PC-9 (cell line): ENCODE measurements at regions not wholly inside any gene's neighbourhood (a gene's known extent, or its start where the extent isn't known, plus 50 kb on each side); places are given as distances from the start of the nearest gene placed in this dataset.

Experiments used
- BruUV-seq: library from RNA; stranded (reverse); fragments of 400-500 nt; replicated peaks from 2 replicates; lab custom pipeline; 2021; lab: Mats Ljungman, UMichigan
- CTCF ChIA-PET: fragments of 300-600 bp; sonication (Branson Sonifier 250); formaldehyde crosslinking; loops from one replicate; lab custom pipeline; 2022; ENCODE audit warnings: antibody characterized with exemption; lab: Charles Lee
- POLR2A ChIA-PET: fragments of 300-600 bp; sonication (Branson Sonifier 250); formaldehyde crosslinking; loops from one replicate; lab custom pipeline; 2022; ENCODE audit warnings: antibody characterized with exemption; ENCODE audit not compliant: unreplicated experiment; lab: Charles Lee
- DNase-seq, 2 experiments: peaks; one replicate each; pipeline versions ENCODE4 v3.0.0 to v3.0.0-alpha.2; 2015 to 2022; ENCODE audit warnings: mixed read lengths in 1 of 2
- H2AFZ ChIP-seq: fragments of 200-600 bp; sonication (generic); 2 replicates; pipeline ENCODE4 v1.8.1; 2017; ENCODE audit warnings: antibody characterized with exemption
- H3F3A ChIP-seq: fragments of 200-600 bp; sonication (generic); 2 replicates; pipeline ENCODE4 v1.8.1; 2017; ENCODE audit warnings: antibody characterized with exemption, mild to moderate bottlenecking, low read depth; ENCODE audit not compliant: insufficient read depth
- H3K27ac ChIP-seq: fragments of 200-600 bp; sonication (generic); 2 replicates; pipeline ENCODE4 v1.6.1; 2016; ENCODE audit warnings: mixed run types
- H3K27me3 ChIP-seq: fragments of 200-600 bp; sonication (generic); 2 replicates; pipeline ENCODE4 v1.6.1; 2016; ENCODE audit warnings: low read depth, mixed run types; ENCODE audit not compliant: insufficient read depth
- H3K36me3 ChIP-seq: fragments of 200-600 bp; sonication (generic); 2 replicates; pipeline ENCODE4 v1.6.1; 2016; ENCODE audit warnings: low read depth, mixed run types
- H3K4me1 ChIP-seq: fragments of 200-600 bp; sonication (generic); replicated peaks from 2 replicates; pipeline ENCODE4 v1.6.1; 2016; ENCODE audit warnings: mixed run types; ENCODE audit not compliant: insufficient read depth
- H3K4me2 ChIP-seq: fragments of 200-600 bp; sonication (generic); 2 replicates; pipeline ENCODE4 v1.6.1; 2017; ENCODE audit warnings: mixed run types
- H3K4me3 ChIP-seq: fragments of 200-600 bp; sonication (generic); 2 replicates; pipeline ENCODE4 v1.6.1; 2016; ENCODE audit warnings: mixed run types
- H3K79me2 ChIP-seq: fragments of 200-600 bp; sonication (generic); 2 replicates; pipeline ENCODE4 v1.6.1; 2017; ENCODE audit warnings: low read depth, mixed run types
- H3K9me2 ChIP-seq: fragments of 200-600 bp; sonication (generic); 2 replicates; pipeline ENCODE4 v1.8.1; 2017; ENCODE audit warnings: mild to moderate bottlenecking; ENCODE audit not compliant: insufficient read depth
- H3K9me3 ChIP-seq: fragments of 200-600 bp; sonication (generic); 2 replicates; pipeline ENCODE4 v1.8.1; 2016; ENCODE audit warnings: low read depth; ENCODE audit not compliant: insufficient read depth
- H4K20me1 ChIP-seq: fragments of 200-600 bp; sonication (generic); 2 replicates; pipeline ENCODE4 v1.8.1; 2017; ENCODE audit not compliant: insufficient read depth
- CTCF ChIP-seq: fragments of 200-600 bp; sonication (generic); conservative IDR thresholded peaks from 2 replicates; pipeline ENCODE4 v1.6.1; 2017; ENCODE audit warnings: mixed run types, antibody characterized with exemption, mild to moderate bottlenecking, moderate library complexity
- EZH2 ChIP-seq: fragments of 200-600 bp; sonication (generic); IDR thresholded peaks from 2 replicates; pipeline ENCODE4 v1.8.0; 2017; ENCODE audit warnings: antibody characterized with exemption, low read depth
- intact Hi-C: fragments of 100-400 bp; cut with micrococcal nuclease; formaldehyde crosslinking; loops from one replicate; pipeline ENCODE4 v1.10.0; 2022; ENCODE audit not compliant: unreplicated experiment

GRCh38 chr2:67839668-67840067 lies 223.1 kb downstream of the C1D start:
- no peak for DNase-seq
- POLR2A ChIA-PET: no interaction called here
- CTCF ChIA-PET: no interaction called here

GRCh38 chr2:67840460-67841068 lies 222.2 kb downstream of the C1D start:
- H3K36me3 ChIP-seq: no peaks in the 10 kb centered on the region
- H3K27ac ChIP-seq: no peak overlapping the region
- H3K27me3 ChIP-seq: 0 out of 2 replicates have a peak, but pooled peaks cover 4% of the 10 kb centered on the region
- H3K79me2 ChIP-seq: no peaks in the 10 kb centered on the region
- BruUV-seq: no TSS peak
- no peaks in the 10 kb centered on the region for H3F3A ChIP-seq
- no peak overlapping the region for H3K4me2 ChIP-seq
- intact Hi-C loops: loop anchor here (1.0 to 5.0 kb wide), 2 partner anchors 191 to 1263 kb away; no protein-coding TSS in a partner anchor
- H2AFZ ChIP-seq: no peak overlapping the region
- peak in 1 of 2 experiments; percentile 65 for DNase-seq
- ChIA-PET CTCF (interaction anchor here (0.6 kb wide), 1 partner anchor 1035 kb away, joined by 27 read pairs; no protein-coding TSS in a partner anchor), POLR2A (no interaction called here)
- no peaks in the 10 kb centered on the region for H3K9me2 ChIP-seq
- no peak overlapping the region for H3K4me3 ChIP-seq
- peak; percentile 75 for TF ChIP-seq CTCF
- TF ChIP-seq EZH2: no peak
- H3K4me1 ChIP-seq: no peaks in the 10 kb centered on the region
- no peaks in the 10 kb centered on the region for H3K9me3 ChIP-seq
- H4K20me1 ChIP-seq: no peaks in the 10 kb centered on the region

More at GRCh38 chr2:67839668-67840067, 223.1 kb downstream of the C1D start:
- no peak overlapping the region for H3K4me3 ChIP-seq
- H3K27me3 ChIP-seq: 0 out of 2 replicates have a peak, but pooled peaks cover 4% of the 10 kb centered on the region
- H3F3A ChIP-seq: no peaks in the 10 kb centered on the region
- H2AFZ ChIP-seq: no peak overlapping the region
- no peaks in the 10 kb centered on the region for H3K79me2 ChIP-seq
- H3K9me3 ChIP-seq: no peaks in the 10 kb centered on the region
- intact Hi-C loops: loop anchor here (1.0 to 5.0 kb wide), 2 partner anchors 192 to 1262 kb away; no protein-coding TSS in a partner anchor
- no peaks in the 10 kb centered on the region for H3K36me3 ChIP-seq
- H4K20me1 ChIP-seq: no peaks in the 10 kb centered on the region
- H3K4me1 ChIP-seq: no peaks in the 10 kb centered on the region
- no TSS peak for BruUV-seq
- TF ChIP-seq EZH2 (no peak), CTCF (no peak)
- H3K27ac ChIP-seq: no peak overlapping the region
- H3K4me2 ChIP-seq: no peak overlapping the region
- H3K9me2 ChIP-seq: no peaks in the 10 kb centered on the region

DNA sequence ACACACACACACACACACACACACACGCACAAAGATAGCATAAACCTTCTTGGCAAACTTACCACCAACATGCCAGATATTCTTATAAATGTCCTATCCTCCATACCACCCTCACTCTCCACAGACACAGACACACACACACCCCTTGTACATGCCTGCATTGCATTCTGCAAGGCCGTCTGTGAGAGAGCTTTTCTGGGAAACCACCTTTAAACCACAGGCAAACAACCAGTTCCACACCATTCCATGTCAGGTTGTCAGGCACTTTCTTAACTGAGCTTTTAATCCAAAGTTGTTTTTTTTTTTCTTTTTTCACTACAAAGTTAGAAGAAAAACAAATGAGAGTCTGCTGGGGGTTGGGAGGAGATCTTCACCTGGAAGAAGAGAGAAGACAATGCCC lies 221.1 kb downstream of the C1D start:
- Histone ChIP-seq H2AFZ (no peak overlapping the region), H3K79me2 (no peaks in the 10 kb centered on the region), H3F3A (no peaks in the 10 kb centered on the region), H3K36me3 (no peaks in the 10 kb centered on the region), H3K27me3 (0 out of 2 replicates have a peak, but pooled peaks cover 4% of the 10 kb centered on the region), H3K4me2 (no peak overlapping the region), H4K20me1 (no peaks in the 10 kb centered on the region), H3K27ac (no peak overlapping the region), H3K4me1 (peaks cover 7% of the 10 kb centered on the region; the same call in 1 of the 2 replicates), H3K4me3 (no peak overlapping the region), H3K9me3 (no peaks in the 10 kb centered on the region), H3K9me2 (no peaks in the 10 kb centered on the region)
- DNase-seq: no peak
- CTCF ChIA-PET: interaction anchor here (0.6 kb wide), 1 partner anchor 1429 kb away, joined by 3 read pairs; no protein-coding TSS in a partner anchor
- intact Hi-C loops: loop anchor here (5.0 kb wide), 1 partner anchor 1264 kb away; no protein-coding TSS in a partner anchor
- POLR2A ChIA-PET: no interaction called here
- TF ChIP-seq EZH2 (no peak), CTCF (no peak)
- BruUV-seq: no TSS peak
